HEK293 (cell line): ENCODE measurements at regions not wholly inside any gene's neighbourhood (a gene's known extent, or its start where the extent isn't known, plus 50 kb on each side); places are given as distances from the start of the nearest gene placed in this dataset.

Experiments
- ZNF830 ChIP-seq: fragments of 450-650 bp; IDR thresholded peaks from 2 replicates; pipeline ENCODE4 v1.5.0; 2018; ENCODE audit warnings: missing biosample characterization, missing genetic modification characterization, low read depth, mild to moderate bottlenecking, moderate library complexity
- TF ChIP-seq, protein P1 (sequence below): fragments of 450-650 bp; formaldehyde crosslinking; IDR thresholded peaks from 2 replicates; pipeline ENCODE4 v1.5.1; 2016; ENCODE audit warnings: missing biosample characterization, missing genetic modification characterization

DNA sequence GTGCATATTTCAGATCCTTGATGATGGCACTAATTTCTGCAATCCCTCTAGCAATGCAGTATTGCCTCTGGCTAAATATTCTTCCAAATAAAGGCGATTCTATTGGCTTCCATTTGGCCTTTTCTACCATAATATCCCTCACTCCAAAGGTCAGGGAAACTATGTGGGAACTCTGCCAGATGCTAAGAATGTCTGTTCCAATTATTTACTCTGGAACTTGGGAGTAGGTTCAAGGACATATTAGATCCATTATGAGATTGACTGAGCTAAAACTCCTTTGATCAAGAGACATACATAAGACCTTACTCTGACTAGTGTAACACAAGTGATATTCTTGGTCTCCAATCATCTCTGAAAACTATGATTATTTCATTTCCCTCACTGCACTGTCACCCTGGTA, 674.5 kb upstream of the NECTIN3 start:
- TF ChIP-seq, protein P1, sequence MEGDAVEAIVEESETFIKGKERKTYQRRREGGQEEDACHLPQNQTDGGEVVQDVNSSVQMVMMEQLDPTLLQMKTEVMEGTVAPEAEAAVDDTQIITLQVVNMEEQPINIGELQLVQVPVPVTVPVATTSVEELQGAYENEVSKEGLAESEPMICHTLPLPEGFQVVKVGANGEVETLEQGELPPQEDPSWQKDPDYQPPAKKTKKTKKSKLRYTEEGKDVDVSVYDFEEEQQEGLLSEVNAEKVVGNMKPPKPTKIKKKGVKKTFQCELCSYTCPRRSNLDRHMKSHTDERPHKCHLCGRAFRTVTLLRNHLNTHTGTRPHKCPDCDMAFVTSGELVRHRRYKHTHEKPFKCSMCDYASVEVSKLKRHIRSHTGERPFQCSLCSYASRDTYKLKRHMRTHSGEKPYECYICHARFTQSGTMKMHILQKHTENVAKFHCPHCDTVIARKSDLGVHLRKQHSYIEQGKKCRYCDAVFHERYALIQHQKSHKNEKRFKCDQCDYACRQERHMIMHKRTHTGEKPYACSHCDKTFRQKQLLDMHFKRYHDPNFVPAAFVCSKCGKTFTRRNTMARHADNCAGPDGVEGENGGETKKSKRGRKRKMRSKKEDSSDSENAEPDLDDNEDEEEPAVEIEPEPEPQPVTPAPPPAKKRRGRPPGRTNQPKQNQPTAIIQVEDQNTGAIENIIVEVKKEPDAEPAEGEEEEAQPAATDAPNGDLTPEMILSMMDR (tag by site-specific recombination): no peak
- TF ChIP-seq ZNF830: no peak
